SK-N-SH (cell line): ENCODE measurements at regions not wholly inside any gene's neighbourhood (a gene's known extent, or its start where the extent isn't known, plus 50 kb on each side); places are given as distances from the start of the nearest gene placed in this dataset.
A peak's percentile ranks its signal among the peaks of the same experiment; 100 is the strongest.

ENCODE experiments used
- CTCF ChIA-PET: fragments of 300-600, 350-600 bp; formaldehyde crosslinking; extraction: SDS; loops from one replicate; lab custom pipeline; 2021; lab: Yijun Ruan, JAX
- POLR2A ChIA-PET: fragments of 350-600 bp; sonication (Branson Sonifier 250); formaldehyde crosslinking; extraction: SDS; loops from one replicate; lab custom pipeline; 2020; ENCODE audit warnings: antibody characterized with exemption, inconsistent platforms; lab: Yijun Ruan, JAX
- DNase-seq: peaks from one replicate; pipeline ENCODE4 v3.0.0; 2012
- H2AFZ ChIP-seq: fragments of 200-600 bp; sonication (generic); 2 replicates; pipeline ENCODE4 v1.8.1; 2016; ENCODE audit warnings: antibody characterized with exemption, mild to moderate bottlenecking, low read depth
- H3F3A ChIP-seq: fragments of 200-600 bp; sonication (generic); replicated peaks from 2 replicates; pipeline ENCODE3; 2016; ENCODE audit warnings: antibody characterized with exemption, mild to moderate bottlenecking; ENCODE audit not compliant: insufficient read depth
- H3K27ac ChIP-seq, 2 experiments: fragments of 200-500 bp in 1 of 2; fragments of 200-600 bp in 1 of 2; sonication (Bioruptor generic) in 1 of 2; sonication (generic), shearing (Covaris generic) in 1 of 2; 2 replicates each; pipeline versions ENCODE4 v1.5.1 to v1.6.1; 2014 to 2016; ENCODE audit warnings: low read depth in 2 of 2, inconsistent platforms in 1 of 2, low read length in 1 of 2, mild to moderate bottlenecking in 1 of 2, mixed read lengths in 1 of 2
- H3K27me3 ChIP-seq: fragments of 200-600 bp; sonication (generic), shearing (Covaris generic); 2 replicates; pipeline ENCODE4 v1.6.1; 2016; ENCODE audit warnings: mixed run types; ENCODE audit not compliant: insufficient read depth
- H3K36me3 ChIP-seq, 2 experiments: fragments of 200-500 bp in 1 of 2; fragments of 200-600 bp in 1 of 2; sonication (Bioruptor generic) in 1 of 2; sonication (generic) in 1 of 2; replicated peaks in 1 of 2; 2 replicates each; pipeline versions ENCODE3 to v1.5.1; 2014 to 2016; ENCODE audit warnings: low read length in 1 of 2, mild to moderate bottlenecking in 1 of 2; ENCODE audit not compliant: insufficient read depth in 2 of 2, control insufficient read depth in 1 of 2
- H3K4me1 ChIP-seq, 2 experiments: fragments of 200-500 bp in 1 of 2; fragments of 200-600 bp in 1 of 2; sonication (Bioruptor generic) in 1 of 2; sonication (generic), shearing (Covaris generic) in 1 of 2; 2 replicates each; pipeline versions ENCODE4 v1.5.1 to v1.6.1; 2014 to 2016; ENCODE audit warnings: low read depth in 1 of 2, low read length in 1 of 2, mixed run types in 1 of 2; ENCODE audit not compliant: insufficient read depth in 2 of 2, control insufficient read depth in 1 of 2
- H3K4me2 ChIP-seq: fragments of 200-600 bp; sonication (generic), shearing (Covaris generic); 2 replicates; pipeline ENCODE4 v1.6.1; 2017; ENCODE audit warnings: mixed run types
- H3K4me3 ChIP-seq, 2 experiments: fragments of 200-500 bp in 1 of 2; fragments of 200-600 bp in 1 of 2; sonication (Bioruptor generic) in 1 of 2; sonication (generic), shearing (Covaris generic) in 1 of 2; 2 replicates each; pipeline versions ENCODE4 v1.5.1 to v1.8.1; 2014 to 2016; ENCODE audit warnings: low read depth in 2 of 2, inconsistent platforms in 1 of 2, low read length in 1 of 2, mild to moderate bottlenecking in 1 of 2, mixed read lengths in 1 of 2, moderate library complexity in 1 of 2
- H3K79me2 ChIP-seq: fragments of 200-600 bp; sonication (generic); 2 replicates; pipeline ENCODE4 v1.8.1; 2017; ENCODE audit warnings: mild to moderate bottlenecking; ENCODE audit not compliant: insufficient read depth
- H3K9ac ChIP-seq: fragments of 200-600 bp; sonication (generic); 2 replicates; pipeline ENCODE4 v1.6.1; 2017; ENCODE audit warnings: mixed run types
- H3K9me2 ChIP-seq: fragments of 200-600 bp; sonication (generic); 2 replicates; pipeline ENCODE4 v1.6.1; 2017; ENCODE audit warnings: mixed run types
- H3K9me3 ChIP-seq: fragments of 200-600 bp; sonication (generic); 2 replicates; pipeline ENCODE4 v1.6.1; 2017; ENCODE audit warnings: mixed run types, mild to moderate bottlenecking, moderate library complexity
- H4K20me1 ChIP-seq: fragments of 200-600 bp; sonication (generic); 2 replicates; pipeline ENCODE4 v1.6.1; 2017; ENCODE audit warnings: mild to moderate bottlenecking, mixed run types; ENCODE audit not compliant: insufficient read depth
- CHD2 ChIP-seq: fragments of 150-350 bp; IDR thresholded peaks from 2 replicates; pipeline ENCODE4 v1.6.1; 2018; ENCODE audit warnings: low read length; ENCODE audit not compliant: partially characterized antibody
- ELF1 ChIP-seq: IDR thresholded peaks from 2 replicates; pipeline ENCODE4 v1.4.0; 2012
- EP300 ChIP-seq, 2 experiments: IDR thresholded peaks; 2 replicates each; pipeline versions ENCODE4 v1.4.0 to v1.6.1; 2012; ENCODE audit warnings: borderline replicate concordance in 1 of 2, low read depth in 1 of 2, low read length in 1 of 2
- EZH2phosphoT487 ChIP-seq: fragments of 200-600 bp; sonication (generic); IDR thresholded peaks from 2 replicates; pipeline ENCODE4 v1.6.1; 2017; ENCODE audit warnings: low read depth, mixed run types, mild to moderate bottlenecking, antibody characterized with exemption, moderate library complexity, borderline replicate concordance
- FOSL2 ChIP-seq: IDR thresholded peaks from 2 replicates; pipeline ENCODE4 v1.4.0; 2012; ENCODE audit warnings: low read depth, mild to moderate bottlenecking, moderate library complexity, borderline replicate concordance
- FOXJ3 ChIP-seq: sonication (generic); formaldehyde crosslinking; IDR thresholded peaks from 2 replicates; pipeline ENCODE4 v1.5.1; 2020; ENCODE audit warnings: mild to moderate bottlenecking, missing genetic modification reagents
- GABPA ChIP-seq: IDR thresholded peaks from 2 replicates; pipeline ENCODE4 v1.4.0; 2012; ENCODE audit warnings: low read depth, mild to moderate bottlenecking
- JUND ChIP-seq: IDR thresholded peaks from 2 replicates; pipeline ENCODE4 v1.4.0; 2012
- MAX ChIP-seq: IDR thresholded peaks from 2 replicates; pipeline ENCODE4 v1.4.0; 2012; ENCODE audit warnings: low read depth
- NRF1 ChIP-seq: IDR thresholded peaks from 2 replicates; pipeline ENCODE4 v1.6.1; 2012; ENCODE audit warnings: low read depth, mild to moderate bottlenecking, low read length
- POLR2AphosphoS5 ChIP-seq: IDR thresholded peaks from 2 replicates; pipeline ENCODE4 v1.6.1; 2012; ENCODE audit warnings: low read depth, low read length
- RCOR1 ChIP-seq: fragments of 150-350 bp; IDR thresholded peaks from 2 replicates; pipeline ENCODE4 v1.6.1; 2017; ENCODE audit warnings: antibody characterized with exemption, low read length
- RFX5 ChIP-seq: IDR thresholded peaks from 2 replicates; pipeline ENCODE4 v1.6.1; 2012; ENCODE audit warnings: mild to moderate bottlenecking, improper control_type of control experiment, low read length
- RXRA ChIP-seq: IDR thresholded peaks from 2 replicates; pipeline ENCODE4 v1.4.0; 2012; ENCODE audit warnings: low read depth, mild to moderate bottlenecking, borderline replicate concordance
- SIN3A ChIP-seq: IDR thresholded peaks from 2 replicates; pipeline ENCODE4 v1.6.1; 2012; ENCODE audit warnings: low read depth, mild to moderate bottlenecking, low read length, moderate library complexity, borderline replicate concordance
- SMC3 ChIP-seq: IDR thresholded peaks from 2 replicates; pipeline ENCODE4 v1.6.1; 2012; ENCODE audit warnings: low read depth, low read length, improper control_type of control experiment
- TCF12 ChIP-seq: IDR thresholded peaks from 2 replicates; pipeline ENCODE4 v1.4.0; 2012
- TEAD4 ChIP-seq: IDR thresholded peaks from 2 replicates; pipeline ENCODE4 v1.4.0; 2012; ENCODE audit warnings: mild to moderate bottlenecking, borderline replicate concordance; ENCODE audit not compliant: insufficient read depth
- USF1 ChIP-seq: IDR thresholded peaks from 2 replicates; pipeline ENCODE4 v1.4.0; 2012; ENCODE audit warnings: low read depth, borderline replicate concordance
- USF2 ChIP-seq: fragments of 150-350 bp; IDR thresholded peaks from 2 replicates; pipeline ENCODE4 v1.6.1; 2017; ENCODE audit warnings: antibody characterized with exemption, low read length, low read depth, borderline replicate concordance
- YY1 ChIP-seq: IDR thresholded peaks from 2 replicates; pipeline ENCODE4 v1.4.0; 2012; ENCODE audit warnings: low read depth, mild to moderate bottlenecking
- WGBS: methylation state at CpG from one replicate; pipeline ENCODE4 v1.1.6; 2017; ENCODE audit warnings: low lambda C conversion rate; 5-methylcytosine and 5-hydroxymethylcytosine counted together
- TF ChIP-seq, protein P1 (sequence below): IDR thresholded peaks from 2 replicates; pipeline ENCODE4 v1.6.1; 2012; ENCODE audit warnings: mild to moderate bottlenecking, low read depth, low read length, moderate library complexity
- TF ChIP-seq, protein P2 (sequence below): IDR thresholded peaks from 2 replicates; pipeline ENCODE4; 2012

DNA sequence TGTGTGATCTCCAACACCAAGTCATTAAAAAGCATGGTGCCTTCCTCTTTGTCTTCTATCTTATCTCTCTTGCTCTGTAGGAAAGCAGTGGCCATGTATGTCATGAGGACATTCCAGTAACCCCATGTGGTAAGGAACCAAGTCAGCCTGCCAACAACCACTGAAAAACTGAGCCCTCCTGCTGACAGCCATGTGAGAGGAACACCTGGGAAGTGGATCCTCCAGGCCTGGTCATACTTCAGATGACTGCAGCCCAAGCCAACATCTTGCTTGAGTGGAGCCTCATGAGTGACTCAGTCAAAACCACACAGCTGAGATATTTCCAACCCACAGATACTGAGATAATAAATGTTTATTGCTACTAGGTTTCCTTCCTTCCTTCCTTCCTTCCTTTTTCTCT, 597.3 kb downstream of the ZIC1 start:
- H3K9me3 ChIP-seq, result no peaks in the 10 kb centered on the region
- H3K9me2 ChIP-seq, result no peaks in the 10 kb centered on the region
- no peaks in the 10 kb centered on the region for H3K27me3 ChIP-seq
- no peak overlapping the region for H3K9ac ChIP-seq
- H3K36me3 ChIP-seq, result peaks cover 0 to 2% of the 10 kb centered on the region in 2 experiments
- H2AFZ ChIP-seq, result no peak overlapping the region
- H3K4me1 ChIP-seq, result no peaks in the 10 kb centered on the region
- H3K4me3 ChIP-seq, result no peak overlapping the region
- no peak overlapping the region for H3K27ac ChIP-seq
- CTCF ChIA-PET, result no interaction called here
- POLR2A ChIA-PET, result no interaction called here
- no peak for DNase-seq
- no peaks in the 10 kb centered on the region for H3F3A ChIP-seq
- H4K20me1 ChIP-seq, result no peaks in the 10 kb centered on the region
- TF ChIP-seq YY1 (no peak), NRF1 (no peak), POLR2AphosphoS5 (no peak), JUND (no peak), EP300 (IDR thresholded peaks at IDR 0.05; ENCODE audit: borderline replicate concordance in 1 of 2, low read depth in 1 of 2, low read length in 1 of 2) (no peak; a peak in 1 of 4 replicates), FOSL2 (peak; percentile 37; the same call in 1 of the 2 replicates), CHD2 (no peak), ELF1 (no peak), MAX (no peak), TEAD4 (no peak), GABPA (no peak), RCOR1 (no peak), USF2 (no peak), TCF12 (peak; percentile 66)
- TF ChIP-seq, protein P1, sequence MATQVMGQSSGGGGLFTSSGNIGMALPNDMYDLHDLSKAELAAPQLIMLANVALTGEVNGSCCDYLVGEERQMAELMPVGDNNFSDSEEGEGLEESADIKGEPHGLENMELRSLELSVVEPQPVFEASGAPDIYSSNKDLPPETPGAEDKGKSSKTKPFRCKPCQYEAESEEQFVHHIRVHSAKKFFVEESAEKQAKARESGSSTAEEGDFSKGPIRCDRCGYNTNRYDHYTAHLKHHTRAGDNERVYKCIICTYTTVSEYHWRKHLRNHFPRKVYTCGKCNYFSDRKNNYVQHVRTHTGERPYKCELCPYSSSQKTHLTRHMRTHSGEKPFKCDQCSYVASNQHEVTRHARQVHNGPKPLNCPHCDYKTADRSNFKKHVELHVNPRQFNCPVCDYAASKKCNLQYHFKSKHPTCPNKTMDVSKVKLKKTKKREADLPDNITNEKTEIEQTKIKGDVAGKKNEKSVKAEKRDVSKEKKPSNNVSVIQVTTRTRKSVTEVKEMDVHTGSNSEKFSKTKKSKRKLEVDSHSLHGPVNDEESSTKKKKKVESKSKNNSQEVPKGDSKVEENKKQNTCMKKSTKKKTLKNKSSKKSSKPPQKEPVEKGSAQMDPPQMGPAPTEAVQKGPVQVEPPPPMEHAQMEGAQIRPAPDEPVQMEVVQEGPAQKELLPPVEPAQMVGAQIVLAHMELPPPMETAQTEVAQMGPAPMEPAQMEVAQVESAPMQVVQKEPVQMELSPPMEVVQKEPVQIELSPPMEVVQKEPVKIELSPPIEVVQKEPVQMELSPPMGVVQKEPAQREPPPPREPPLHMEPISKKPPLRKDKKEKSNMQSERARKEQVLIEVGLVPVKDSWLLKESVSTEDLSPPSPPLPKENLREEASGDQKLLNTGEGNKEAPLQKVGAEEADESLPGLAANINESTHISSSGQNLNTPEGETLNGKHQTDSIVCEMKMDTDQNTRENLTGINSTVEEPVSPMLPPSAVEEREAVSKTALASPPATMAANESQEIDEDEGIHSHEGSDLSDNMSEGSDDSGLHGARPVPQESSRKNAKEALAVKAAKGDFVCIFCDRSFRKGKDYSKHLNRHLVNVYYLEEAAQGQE, result no peak
- H3K79me2 ChIP-seq, result no peaks in the 10 kb centered on the region
- no peak overlapping the region for H3K4me2 ChIP-seq

- H3F3A ChIP-seq, result no peaks in the 10 kb centered on the region
- no peak overlapping the region for H2AFZ ChIP-seq
- H3K4me3 ChIP-seq, result no peak overlapping the region
- H3K79me2 ChIP-seq, result no peaks in the 10 kb centered on the region
- H3K27ac ChIP-seq, result no peak overlapping the region
- H3K36me3 ChIP-seq, result peaks cover 0 to 5% of the 10 kb centered on the region in 2 experiments
- ChIA-PET POLR2A (no interaction called here), CTCF (no interaction called here)
- WGBS, result 85% methylated on average over 1 of the region's 1 CpG
- no peaks in the 10 kb centered on the region for H3K27me3 ChIP-seq
- H4K20me1 ChIP-seq, result no peaks in the 10 kb centered on the region
- no peaks in the 10 kb centered on the region for H3K9me2 ChIP-seq
- H3K4me2 ChIP-seq, result no peak overlapping the region
- DNase-seq, result no peak
- H3K4me1 ChIP-seq, result no peaks in the 10 kb centered on the region
- H3K9me3 ChIP-seq, result no peaks in the 10 kb centered on the region
- no peak overlapping the region for H3K9ac ChIP-seq
- TF ChIP-seq RXRA (no peak), GABPA (no peak), TCF12 (no peak), FOXJ3 (no peak), EP300 (IDR thresholded peaks at IDR 0.05; ENCODE audit: borderline replicate concordance in 1 of 2, low read depth in 1 of 2, low read length in 1 of 2) (no peak), USF1 (no peak), SIN3A (no peak), TEAD4 (no peak), EZH2phosphoT487 (no peak), RCOR1 (no peak), RFX5 (no peak), USF2 (no peak), SMC3 (no peak)
- TF ChIP-seq, protein P2, sequence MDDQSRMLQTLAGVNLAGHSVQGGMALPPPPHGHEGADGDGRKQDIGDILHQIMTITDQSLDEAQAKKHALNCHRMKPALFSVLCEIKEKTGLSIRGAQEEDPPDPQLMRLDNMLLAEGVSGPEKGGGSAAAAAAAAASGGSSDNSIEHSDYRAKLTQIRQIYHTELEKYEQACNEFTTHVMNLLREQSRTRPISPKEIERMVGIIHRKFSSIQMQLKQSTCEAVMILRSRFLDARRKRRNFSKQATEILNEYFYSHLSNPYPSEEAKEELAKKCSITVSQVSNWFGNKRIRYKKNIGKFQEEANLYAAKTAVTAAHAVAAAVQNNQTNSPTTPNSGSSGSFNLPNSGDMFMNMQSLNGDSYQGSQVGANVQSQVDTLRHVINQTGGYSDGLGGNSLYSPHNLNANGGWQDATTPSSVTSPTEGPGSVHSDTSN, result no peak
Observed at GRCh38 chr3:148008591-148008990, 599.4 kb downstream of the ZIC1 start.
